GM12878 (cell line): ENCODE measurements at regions not wholly inside any gene's neighbourhood (a gene's known extent, or its start where the extent isn't known, plus 50 kb on each side); places are given as distances from the start of the nearest gene placed in this dataset.

Experiments
- ATAC-seq: fragments of 200-7000 bp; cut with Tn5 transposase; 3 replicates; pipeline ENCODE4 v1.9.1; 2020; ENCODE audit warnings: mild to moderate bottlenecking, moderate library complexity
- BruUV-seq: library from RNA; stranded (reverse); fragments of 400-500 nt; replicated peaks from 2 replicates; lab custom pipeline; 2021; lab: Mats Ljungman, UMichigan
- CTCF ChIA-PET: fragments of 300-600 bp; sonication (Branson Sonifier 250); formaldehyde crosslinking; extraction: SDS; loops from one replicate; lab custom pipeline; 2021; ENCODE audit warnings: inconsistent platforms; lab: Yijun Ruan, JAX
- POLR2A ChIA-PET: fragments of 350-600 bp; formaldehyde crosslinking; extraction: SDS; loops from one replicate; lab custom pipeline; 2021; ENCODE audit warnings: inconsistent platforms; lab: Charles Lee
- RAD21 ChIA-PET: fragments of 300-600 bp; sonication (Branson Sonifier 250); formaldehyde crosslinking; loops from one replicate; lab custom pipeline; 2023; ENCODE audit warnings: antibody characterized with exemption; ENCODE audit not compliant: unreplicated experiment; lab: Charles Lee
- SMC1A ChIA-PET: fragments of 300-600 bp; sonication (Branson Sonifier 250); formaldehyde crosslinking; loops from one replicate; lab custom pipeline; 2023; ENCODE audit not compliant: unreplicated experiment, uncharacterized antibody; lab: Charles Lee
- DNase-seq: peaks from one replicate; pipeline ENCODE4 v3.0.0-alpha.2; 2011; ENCODE audit warnings: low read depth, low spot score
- FAIRE-seq: peaks from 3 replicates; lab custom pipeline; 2011; peaks lifted over from hg19 to GRCh38; lab: Jason Lieb, UNC
- H2AFZ ChIP-seq: 2 replicates; pipeline ENCODE4 v1.6.0; 2011; ENCODE audit warnings: low read depth, low read length, control low read depth; ENCODE audit not compliant: control insufficient read depth
- H3K27ac ChIP-seq: 2 replicates; pipeline ENCODE4 v1.5.1; 2011; ENCODE audit warnings: control low read depth; ENCODE audit not compliant: control insufficient read depth, insufficient read depth
- H3K27me3 ChIP-seq, 2 experiments: replicated peaks in 1 of 2; 2 replicates each; pipeline versions ENCODE4 v1.6.0 to v1.6.1; 2011; ENCODE audit warnings: low read length in 1 of 2; ENCODE audit not compliant: control insufficient read depth in 2 of 2, insufficient read depth in 2 of 2
- H3K36me3 ChIP-seq, 2 experiments: 2 replicates each; pipeline ENCODE4 v1.5.1; 2011; ENCODE audit warnings: low read length in 1 of 2; ENCODE audit not compliant: control insufficient read depth in 2 of 2, insufficient read depth in 2 of 2
- H3K4me1 ChIP-seq: 2 replicates; pipeline ENCODE4 v1.6.1; 2011; ENCODE audit warnings: mild to moderate bottlenecking, low read length, moderate library complexity, mixed read lengths; ENCODE audit not compliant: control insufficient read depth, insufficient read depth
- H3K4me2 ChIP-seq: 2 replicates; pipeline ENCODE4 v1.6.0; 2011; ENCODE audit warnings: control low read depth; ENCODE audit not compliant: control insufficient read depth, insufficient read depth
- H3K4me3 ChIP-seq: fragments of 200-600 bp; sonication (generic); 2 replicates; pipeline ENCODE4 v1.5.1; 2016
- H3K79me2 ChIP-seq: 2 replicates; pipeline ENCODE4 v1.6.0; 2011; ENCODE audit warnings: low read length; ENCODE audit not compliant: control insufficient read depth, insufficient read depth
- H3K9ac ChIP-seq: 2 replicates; pipeline ENCODE4 v1.8.0; 2011; ENCODE audit warnings: low read length, control low read depth, mixed read lengths; ENCODE audit not compliant: control insufficient read depth, insufficient read depth
- H3K9me3 ChIP-seq: replicated peaks from 3 replicates; pipeline ENCODE4 v1.5.1; 2011; ENCODE audit warnings: mild to moderate bottlenecking, low read length; ENCODE audit not compliant: control insufficient read depth, insufficient read depth
- H4K20me1 ChIP-seq: 2 replicates; pipeline ENCODE4 v1.6.0; 2011; ENCODE audit not compliant: control insufficient read depth, insufficient read depth
- CHD1 ChIP-seq: IDR thresholded peaks from 2 replicates; pipeline ENCODE4 v1.6.1; 2012; ENCODE audit warnings: low read depth, low read length, improper control_type of control experiment
- ESRRA ChIP-seq: IDR thresholded peaks from 2 replicates; pipeline ENCODE4 v1.6.1; 2012; ENCODE audit warnings: mild to moderate bottlenecking, low read length, improper control_type of control experiment
- ETV6 ChIP-seq, 2 experiments: fragments of 450-650 bp in 1 of 2; IDR thresholded peaks in 1 of 2; conservative IDR thresholded peaks in 1 of 2; 2 replicates each; pipeline ENCODE4 v1.6.1; 2014; ENCODE audit warnings: antibody characterized with exemption in 1 of 2, borderline replicate concordance in 1 of 2, low read depth in 1 of 2, mild to moderate bottlenecking in 1 of 2, moderate library complexity in 1 of 2
- GABPA ChIP-seq: IDR thresholded peaks from 2 replicates; pipeline ENCODE4 v1.6.1; 2014; ENCODE audit warnings: antibody characterized with exemption, low read depth, mild to moderate bottlenecking, inconsistent platforms
- HCFC1 ChIP-seq: fragments of 150-350 bp; IDR thresholded peaks from 2 replicates; pipeline ENCODE4 v1.6.1; 2014; ENCODE audit warnings: low read length
- NR2F1 ChIP-seq: fragments of 450-650 bp; conservative IDR thresholded peaks from 2 replicates; pipeline ENCODE4 v1.6.1; 2017; ENCODE audit warnings: mild to moderate bottlenecking
- SRF ChIP-seq, 2 experiments: IDR thresholded peaks; 2 replicates each; pipeline ENCODE4 v1.6.1; 2011; ENCODE audit warnings: low read depth in 2 of 2, low read length in 2 of 2, mild to moderate bottlenecking in 1 of 2, moderate library complexity in 1 of 2
- TAF1 ChIP-seq: IDR thresholded peaks from 2 replicates; pipeline ENCODE4 v1.6.1; 2011; ENCODE audit warnings: mild to moderate bottlenecking, low read depth, low read length, borderline replicate concordance
- WGBS: methylation state at CpG from one replicate; pipeline ENCODE4 v1.1.6; 2016; ENCODE audit warnings: low lambda C conversion rate; ENCODE audit not compliant: insufficient replicate concordance, insufficient coverage; ENCODE audit errors: missing lambda C conversion rate; 5-methylcytosine and 5-hydroxymethylcytosine counted together
- in situ Hi-C: fragments of 300-500 bp; cut with MboI; formaldehyde crosslinking; loops from 9 replicates; pipeline ENCODE4 v1.14.3; 2018; ENCODE audit warnings: mixed read lengths
- intact Hi-C: fragments of 100-400 bp; cut with micrococcal nuclease; formaldehyde crosslinking; loops from one replicate; pipeline ENCODE4 v1.14.2; 2022; ENCODE audit not compliant: unreplicated experiment
- TF ChIP-seq, protein P1 (sequence below): fragments of 450-650 bp; conservative IDR thresholded peaks from 2 replicates; pipeline ENCODE4 v1.6.1; 2017; ENCODE audit warnings: mild to moderate bottlenecking, moderate library complexity
- TF ChIP-seq, protein P2 (sequence below): IDR thresholded peaks from 2 replicates; pipeline ENCODE4 v1.6.1; 2011; ENCODE audit warnings: low read depth, low read length, improper control_type of control experiment, borderline replicate concordance
- TF ChIP-seq, protein P3 (sequence below): IDR thresholded peaks from 2 replicates; pipeline ENCODE4 v1.6.1; 2011; ENCODE audit warnings: borderline replicate concordance, low read depth, mild to moderate bottlenecking, moderate library complexity, mixed read lengths, low read length; ENCODE audit not compliant: insufficient read depth; ENCODE audit errors: extremely low read length
- TF ChIP-seq, protein P4 (sequence below): fragments of 450-650 bp; formaldehyde crosslinking; IDR thresholded peaks from 2 replicates; pipeline ENCODE4 v1.5.0; 2022; ENCODE audit warnings: mild to moderate bottlenecking, missing genetic modification characterization
- TF ChIP-seq, protein P5 (sequence below): fragments of 450-650 bp; IDR thresholded peaks from 2 replicates; pipeline ENCODE4 v1.6.1; 2017; ENCODE audit warnings: mild to moderate bottlenecking, moderate library complexity

DNA sequence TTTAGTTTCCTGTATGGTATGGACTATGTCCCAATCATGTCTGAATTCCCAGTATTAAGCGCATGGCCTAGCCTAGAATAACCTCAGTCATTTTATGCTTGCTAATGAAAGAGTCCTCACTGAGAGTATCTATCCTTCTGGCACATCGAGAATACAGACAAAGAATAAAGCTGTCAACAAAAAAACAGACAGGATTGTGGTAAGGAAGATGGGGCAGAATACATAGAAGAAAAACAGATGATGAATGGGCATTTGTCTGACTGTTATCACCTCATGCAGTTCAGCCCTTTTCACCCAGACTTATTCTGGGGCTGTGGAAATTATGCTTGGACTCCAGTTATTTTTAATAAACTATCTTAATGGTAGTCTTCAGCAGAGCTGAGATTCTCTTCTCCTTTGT is 363.8 kb upstream of the TNC start:
- Histone ChIP-seq H4K20me1 (no peaks in the 10 kb centered on the region), H3K36me3 (no peaks in the 10 kb centered on the region), H3K27ac (no peak overlapping the region), H2AFZ (no peak overlapping the region), H3K4me2 (no peak overlapping the region), H3K4me1 (no peaks in the 10 kb centered on the region), H3K9me3 (no peaks in the 10 kb centered on the region), H3K27me3 (peaks cover 0 to 2% of the 10 kb centered on the region in 2 experiments; a peak in 1 of 4 replicates), H3K79me2 (no peaks in the 10 kb centered on the region), H3K9ac (no peak overlapping the region), H3K4me3 (no peak overlapping the region)
- ChIA-PET CTCF (no interaction called here), RAD21 (interaction anchor here (1.3 kb wide), 1 partner anchor 203 kb away, joined by 5 read pairs; no protein-coding TSS in a partner anchor), SMC1A (no interaction called here), POLR2A (no interaction called here)
- ATAC-seq (no peak), DNase-seq (no peak), FAIRE-seq (no peak)
- WGBS: 24% methylated on average over 2 of the region's 2 CpGs
- intact Hi-C loops: no loop called here
- no TSS peak for BruUV-seq
- in situ Hi-C loops: no loop called here
- TF ChIP-seq, protein P1, sequence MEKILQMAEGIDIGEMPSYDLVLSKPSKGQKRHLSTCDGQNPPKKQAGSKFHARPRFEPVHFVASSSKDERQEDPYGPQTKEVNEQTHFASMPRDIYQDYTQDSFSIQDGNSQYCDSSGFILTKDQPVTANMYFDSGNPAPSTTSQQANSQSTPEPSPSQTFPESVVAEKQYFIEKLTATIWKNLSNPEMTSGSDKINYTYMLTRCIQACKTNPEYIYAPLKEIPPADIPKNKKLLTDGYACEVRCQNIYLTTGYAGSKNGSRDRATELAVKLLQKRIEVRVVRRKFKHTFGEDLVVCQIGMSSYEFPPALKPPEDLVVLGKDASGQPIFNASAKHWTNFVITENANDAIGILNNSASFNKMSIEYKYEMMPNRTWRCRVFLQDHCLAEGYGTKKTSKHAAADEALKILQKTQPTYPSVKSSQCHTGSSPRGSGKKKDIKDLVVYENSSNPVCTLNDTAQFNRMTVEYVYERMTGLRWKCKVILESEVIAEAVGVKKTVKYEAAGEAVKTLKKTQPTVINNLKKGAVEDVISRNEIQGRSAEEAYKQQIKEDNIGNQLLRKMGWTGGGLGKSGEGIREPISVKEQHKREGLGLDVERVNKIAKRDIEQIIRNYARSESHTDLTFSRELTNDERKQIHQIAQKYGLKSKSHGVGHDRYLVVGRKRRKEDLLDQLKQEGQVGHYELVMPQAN: no peak
- TF ChIP-seq NR2F1 (no peak), GABPA (no peak), ESRRA (no peak), ETV6 (conservative IDR thresholded peaks at IDR 0.05 in 1 of 2, IDR thresholded peaks at IDR 0.05 in 1 of 2; ENCODE audit: borderline replicate concordance in 1 of 2, low read depth in 1 of 2) (no peak), TAF1 (no peak), CHD1 (no peak), HCFC1 (no peak), SRF (IDR thresholded peaks at IDR 0.05; ENCODE audit: low read depth in 2 of 2, low read length in 2 of 2) (no peak)
- TF ChIP-seq, protein P2, sequence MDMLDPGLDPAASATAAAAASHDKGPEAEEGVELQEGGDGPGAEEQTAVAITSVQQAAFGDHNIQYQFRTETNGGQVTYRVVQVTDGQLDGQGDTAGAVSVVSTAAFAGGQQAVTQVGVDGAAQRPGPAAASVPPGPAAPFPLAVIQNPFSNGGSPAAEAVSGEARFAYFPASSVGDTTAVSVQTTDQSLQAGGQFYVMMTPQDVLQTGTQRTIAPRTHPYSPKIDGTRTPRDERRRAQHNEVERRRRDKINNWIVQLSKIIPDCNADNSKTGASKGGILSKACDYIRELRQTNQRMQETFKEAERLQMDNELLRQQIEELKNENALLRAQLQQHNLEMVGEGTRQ: no peak
- TF ChIP-seq, protein P3, sequence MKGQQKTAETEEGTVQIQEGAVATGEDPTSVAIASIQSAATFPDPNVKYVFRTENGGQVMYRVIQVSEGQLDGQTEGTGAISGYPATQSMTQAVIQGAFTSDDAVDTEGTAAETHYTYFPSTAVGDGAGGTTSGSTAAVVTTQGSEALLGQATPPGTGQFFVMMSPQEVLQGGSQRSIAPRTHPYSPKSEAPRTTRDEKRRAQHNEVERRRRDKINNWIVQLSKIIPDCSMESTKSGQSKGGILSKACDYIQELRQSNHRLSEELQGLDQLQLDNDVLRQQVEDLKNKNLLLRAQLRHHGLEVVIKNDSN: no peak
- TF ChIP-seq, protein P4, sequence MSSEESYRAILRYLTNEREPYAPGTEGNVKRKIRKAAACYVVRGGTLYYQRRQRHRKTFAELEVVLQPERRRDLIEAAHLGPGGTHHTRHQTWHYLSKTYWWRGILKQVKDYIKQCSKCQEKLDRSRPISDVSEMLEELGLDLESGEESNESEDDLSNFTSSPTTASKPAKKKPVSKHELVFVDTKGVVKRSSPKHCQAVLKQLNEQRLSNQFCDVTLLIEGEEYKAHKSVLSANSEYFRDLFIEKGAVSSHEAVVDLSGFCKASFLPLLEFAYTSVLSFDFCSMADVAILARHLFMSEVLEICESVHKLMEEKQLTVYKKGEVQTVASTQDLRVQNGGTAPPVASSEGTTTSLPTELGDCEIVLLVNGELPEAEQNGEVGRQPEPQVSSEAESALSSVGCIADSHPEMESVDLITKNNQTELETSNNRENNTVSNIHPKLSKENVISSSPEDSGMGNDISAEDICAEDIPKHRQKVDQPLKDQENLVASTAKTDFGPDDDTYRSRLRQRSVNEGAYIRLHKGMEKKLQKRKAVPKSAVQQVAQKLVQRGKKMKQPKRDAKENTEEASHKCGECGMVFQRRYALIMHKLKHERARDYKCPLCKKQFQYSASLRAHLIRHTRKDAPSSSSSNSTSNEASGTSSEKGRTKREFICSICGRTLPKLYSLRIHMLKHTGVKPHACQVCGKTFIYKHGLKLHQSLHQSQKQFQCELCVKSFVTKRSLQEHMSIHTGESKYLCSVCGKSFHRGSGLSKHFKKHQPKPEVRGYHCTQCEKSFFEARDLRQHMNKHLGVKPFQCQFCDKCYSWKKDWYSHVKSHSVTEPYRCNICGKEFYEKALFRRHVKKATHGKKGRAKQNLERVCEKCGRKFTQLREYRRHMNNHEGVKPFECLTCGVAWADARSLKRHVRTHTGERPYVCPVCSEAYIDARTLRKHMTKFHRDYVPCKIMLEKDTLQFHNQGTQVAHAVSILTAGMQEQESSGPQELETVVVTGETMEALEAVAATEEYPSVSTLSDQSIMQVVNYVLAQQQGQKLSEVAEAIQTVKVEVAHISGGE (CRISPR knock-in tag): no peak
- TF ChIP-seq, protein P5, sequence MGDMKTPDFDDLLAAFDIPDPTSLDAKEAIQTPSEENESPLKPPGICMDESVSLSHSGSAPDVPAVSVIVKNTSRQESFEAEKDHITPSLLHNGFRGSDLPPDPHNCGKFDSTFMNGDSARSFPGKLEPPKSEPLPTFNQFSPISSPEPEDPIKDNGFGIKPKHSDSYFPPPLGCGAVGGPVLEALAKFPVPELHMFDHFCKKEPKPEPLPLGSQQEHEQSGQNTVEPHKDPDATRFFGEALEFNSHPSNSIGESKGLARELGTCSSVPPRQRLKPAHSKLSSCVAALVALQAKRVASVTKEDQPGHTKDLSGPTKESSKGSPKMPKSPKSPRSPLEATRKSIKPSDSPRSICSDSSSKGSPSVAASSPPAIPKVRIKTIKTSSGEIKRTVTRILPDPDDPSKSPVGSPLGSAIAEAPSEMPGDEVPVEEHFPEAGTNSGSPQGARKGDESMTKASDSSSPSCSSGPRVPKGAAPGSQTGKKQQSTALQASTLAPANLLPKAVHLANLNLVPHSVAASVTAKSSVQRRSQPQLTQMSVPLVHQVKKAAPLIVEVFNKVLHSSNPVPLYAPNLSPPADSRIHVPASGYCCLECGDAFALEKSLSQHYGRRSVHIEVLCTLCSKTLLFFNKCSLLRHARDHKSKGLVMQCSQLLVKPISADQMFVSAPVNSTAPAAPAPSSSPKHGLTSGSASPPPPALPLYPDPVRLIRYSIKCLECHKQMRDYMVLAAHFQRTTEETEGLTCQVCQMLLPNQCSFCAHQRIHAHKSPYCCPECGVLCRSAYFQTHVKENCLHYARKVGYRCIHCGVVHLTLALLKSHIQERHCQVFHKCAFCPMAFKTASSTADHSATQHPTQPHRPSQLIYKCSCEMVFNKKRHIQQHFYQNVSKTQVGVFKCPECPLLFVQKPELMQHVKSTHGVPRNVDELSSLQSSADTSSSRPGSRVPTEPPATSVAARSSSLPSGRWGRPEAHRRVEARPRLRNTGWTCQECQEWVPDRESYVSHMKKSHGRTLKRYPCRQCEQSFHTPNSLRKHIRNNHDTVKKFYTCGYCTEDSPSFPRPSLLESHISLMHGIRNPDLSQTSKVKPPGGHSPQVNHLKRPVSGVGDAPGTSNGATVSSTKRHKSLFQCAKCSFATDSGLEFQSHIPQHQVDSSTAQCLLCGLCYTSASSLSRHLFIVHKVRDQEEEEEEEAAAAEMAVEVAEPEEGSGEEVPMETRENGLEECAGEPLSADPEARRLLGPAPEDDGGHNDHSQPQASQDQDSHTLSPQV: no peak
